HEK293 (cell line): ENCODE measurements at regions not wholly inside any gene's neighbourhood (a gene's known extent, or its start where the extent isn't known, plus 50 kb on each side); places are given as distances from the start of the nearest gene placed in this dataset.

Experiments
- CTCF ChIA-PET: fragments of 350-600 bp; formaldehyde crosslinking; extraction: SDS; loops from one replicate; lab custom pipeline; 2021; ENCODE audit warnings: antibody characterized with exemption; lab: Yijun Ruan, JAX
- POLR2A ChIA-PET: fragments of 300-600 bp; formaldehyde crosslinking; extraction: SDS; loops from one replicate; lab custom pipeline; 2020; ENCODE audit warnings: antibody characterized with exemption, inconsistent platforms; lab: Yijun Ruan, JAX
- H3K27ac ChIP-seq: fragments of 200-500 bp; sonication (Bioruptor generic); 2 replicates; pipeline ENCODE4 v1.5.1; 2014; ENCODE audit warnings: low read depth, low read length, control low read depth, inconsistent platforms; ENCODE audit errors: extremely low read depth
- H3K36me3 ChIP-seq, 2 experiments: fragments of 200-500 bp in 1 of 2; sonication (Bioruptor generic) in 1 of 2; 1 replicate in 1 of 2; 2 replicates in 1 of 2; pipeline ENCODE4 v1.5.1; 2014 to 2017; ENCODE audit warnings: inconsistent platforms in 2 of 2, low read length in 2 of 2; ENCODE audit not compliant: control insufficient read depth in 2 of 2, insufficient read depth in 1 of 2
- H3K4me1 ChIP-seq: fragments of 200-500 bp; sonication (Bioruptor generic); 2 replicates; pipeline ENCODE4 v1.5.1; 2014; ENCODE audit warnings: mild to moderate bottlenecking, low read length, inconsistent platforms; ENCODE audit not compliant: control insufficient read depth, insufficient read depth
- H3K4me3 ChIP-seq: 2 replicates; pipeline ENCODE4 v1.5.1; 2011; ENCODE audit warnings: low read depth, mild to moderate bottlenecking, control low read depth, low read length, moderate library complexity
- H3K9me3 ChIP-seq: fragments of 200-500 bp; sonication (Bioruptor generic); 2 replicates; pipeline ENCODE4 v1.5.1; 2014; ENCODE audit warnings: low read depth, low read length, inconsistent platforms; ENCODE audit not compliant: control insufficient read depth, insufficient read depth
- KLF16 ChIP-seq: fragments of 450-650 bp; formaldehyde crosslinking; IDR thresholded peaks from 2 replicates; pipeline ENCODE4 v1.5.1; 2017; ENCODE audit warnings: missing biosample characterization, missing genetic modification characterization
- KLF7 ChIP-seq: fragments of 450-650 bp; formaldehyde crosslinking; IDR thresholded peaks from 2 replicates; pipeline ENCODE4 v1.5.1; 2016; ENCODE audit warnings: missing biosample characterization, missing genetic modification characterization, borderline replicate concordance
- OVOL3 ChIP-seq: fragments of 450-650 bp; formaldehyde crosslinking; IDR thresholded peaks from 2 replicates; pipeline ENCODE4 v1.5.1; 2016; ENCODE audit warnings: missing biosample characterization, missing genetic modification characterization
- ZBTB7A ChIP-seq: fragments of 450-650 bp; formaldehyde crosslinking; IDR thresholded peaks from 2 replicates; pipeline ENCODE4 v1.5.1; 2016; ENCODE audit warnings: low read depth, missing biosample characterization, missing genetic modification characterization
- ZBTB8A ChIP-seq: fragments of 450-650 bp; formaldehyde crosslinking; IDR thresholded peaks from 2 replicates; pipeline ENCODE4 v1.5.1; 2016; ENCODE audit warnings: missing biosample characterization, missing genetic modification characterization
- ZFP37 ChIP-seq: fragments of 450-650 bp; formaldehyde crosslinking; IDR thresholded peaks from 2 replicates; pipeline ENCODE4 v1.5.1; 2016; ENCODE audit warnings: missing biosample characterization, missing genetic modification characterization
- ZNF132 ChIP-seq: fragments of 450-650 bp; formaldehyde crosslinking; IDR thresholded peaks from 2 replicates; pipeline ENCODE4 v1.5.1; 2017; ENCODE audit warnings: missing biosample characterization, missing genetic modification characterization, borderline replicate concordance
- ZNF138 ChIP-seq: fragments of 450-650 bp; formaldehyde crosslinking; IDR thresholded peaks from 2 replicates; pipeline ENCODE4 v1.5.1; 2016; ENCODE audit warnings: missing biosample characterization, missing genetic modification characterization, borderline replicate concordance
- ZNF174 ChIP-seq: fragments of 450-650 bp; formaldehyde crosslinking; IDR thresholded peaks from 2 replicates; pipeline ENCODE4 v1.5.0; 2017; ENCODE audit warnings: missing biosample characterization, mild to moderate bottlenecking, missing genetic modification characterization
- ZNF223 ChIP-seq: fragments of 450-650 bp; formaldehyde crosslinking; IDR thresholded peaks from 2 replicates; pipeline ENCODE4 v1.5.1; 2016; ENCODE audit warnings: missing biosample characterization, missing genetic modification characterization
- ZNF23 ChIP-seq: fragments of 450-650 bp; formaldehyde crosslinking; IDR thresholded peaks from 2 replicates; pipeline ENCODE4 v1.5.1; 2016; ENCODE audit warnings: missing biosample characterization, missing genetic modification characterization, borderline replicate concordance
- ZNF248 ChIP-seq: fragments of 450-650 bp; formaldehyde crosslinking; IDR thresholded peaks from 2 replicates; pipeline ENCODE4 v1.5.1; 2017; ENCODE audit warnings: missing biosample characterization, missing genetic modification characterization
- ZNF311 ChIP-seq: fragments of 450-650 bp; formaldehyde crosslinking; IDR thresholded peaks from 2 replicates; pipeline ENCODE4 v1.5.1; 2017; ENCODE audit warnings: missing biosample characterization, missing genetic modification characterization, borderline replicate concordance
- ZNF585B ChIP-seq: fragments of 450-650 bp; formaldehyde crosslinking; IDR thresholded peaks from 2 replicates; pipeline ENCODE4 v1.5.1; 2016; ENCODE audit warnings: missing biosample characterization, missing genetic modification characterization
- ZNF624 ChIP-seq: fragments of 450-650 bp; formaldehyde crosslinking; IDR thresholded peaks from 2 replicates; pipeline ENCODE4 v1.5.1; 2017; ENCODE audit warnings: missing biosample characterization, missing genetic modification characterization
- ZNF658 ChIP-seq: fragments of 450-650 bp; formaldehyde crosslinking; IDR thresholded peaks from 2 replicates; pipeline ENCODE4; 2016; ENCODE audit warnings: missing biosample characterization, missing genetic modification characterization
- ZNF664 ChIP-seq: fragments of 450-650 bp; formaldehyde crosslinking; IDR thresholded peaks from 2 replicates; pipeline ENCODE4 v1.5.1; 2016; ENCODE audit warnings: missing biosample characterization, missing genetic modification characterization
- ZNF837 ChIP-seq: fragments of 450-650 bp; formaldehyde crosslinking; IDR thresholded peaks from 2 replicates; pipeline ENCODE4 v1.5.1; 2016; ENCODE audit warnings: missing biosample characterization, missing genetic modification characterization
- ZSCAN23 ChIP-seq: fragments of 450-650 bp; formaldehyde crosslinking; IDR thresholded peaks from 2 replicates; pipeline ENCODE4 v1.5.1; 2016; ENCODE audit warnings: missing biosample characterization, missing genetic modification characterization
- TF ChIP-seq, protein P1 (sequence below): fragments of 450-650 bp; formaldehyde crosslinking; IDR thresholded peaks from 2 replicates; pipeline ENCODE4 v1.5.1; 2016; ENCODE audit warnings: missing biosample characterization, missing genetic modification characterization
- TF ChIP-seq, protein P2 (sequence below): fragments of 450-650 bp; formaldehyde crosslinking; IDR thresholded peaks from 2 replicates; pipeline ENCODE4 v1.5.1; 2016; ENCODE audit warnings: missing biosample characterization, missing genetic modification characterization
- TF ChIP-seq, protein P3 (sequence below): fragments of 450-650 bp; formaldehyde crosslinking; IDR thresholded peaks from 2 replicates; pipeline ENCODE4 v1.5.1; 2016; ENCODE audit warnings: missing biosample characterization, missing genetic modification characterization
- TF ChIP-seq, protein P4 (sequence below): fragments of 450-650 bp; formaldehyde crosslinking; IDR thresholded peaks from 2 replicates; pipeline ENCODE4 v1.5.1; 2016; ENCODE audit warnings: missing biosample characterization, missing genetic modification characterization

DNA sequence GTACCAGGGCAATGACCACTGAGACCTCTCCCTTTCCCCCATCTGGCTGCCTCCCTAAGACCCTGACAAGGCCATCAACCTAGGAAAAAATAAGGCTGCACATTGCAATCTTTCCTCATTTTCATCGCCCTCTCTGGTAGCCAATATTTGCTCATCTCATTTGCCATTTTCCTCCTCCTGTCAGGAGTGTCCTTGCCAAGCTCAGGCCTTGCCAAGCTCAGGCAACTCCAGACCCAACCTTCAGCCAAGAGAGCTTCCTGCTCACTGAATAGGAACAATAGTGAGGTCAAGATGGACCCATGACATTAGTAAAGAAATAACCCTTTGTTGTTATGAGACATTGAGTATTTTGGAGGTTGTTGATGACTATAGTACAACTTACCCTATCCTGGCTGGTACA, 380.3 kb downstream of the RSL24D1 start:
- no peaks in the 10 kb centered on the region for H3K36me3 ChIP-seq
- no peaks in the 10 kb centered on the region for H3K9me3 ChIP-seq
- no peak overlapping the region for H3K4me3 ChIP-seq
- ChIA-PET CTCF (no interaction called here), POLR2A (no interaction called here)
- no peak overlapping the region for H3K27ac ChIP-seq
- no peaks in the 10 kb centered on the region for H3K4me1 ChIP-seq
- TF ChIP-seq ZNF837 (tag by site-specific recombination) (no peak), ZNF248 (tag by site-specific recombination) (no peak)
- TF ChIP-seq, protein P1, sequence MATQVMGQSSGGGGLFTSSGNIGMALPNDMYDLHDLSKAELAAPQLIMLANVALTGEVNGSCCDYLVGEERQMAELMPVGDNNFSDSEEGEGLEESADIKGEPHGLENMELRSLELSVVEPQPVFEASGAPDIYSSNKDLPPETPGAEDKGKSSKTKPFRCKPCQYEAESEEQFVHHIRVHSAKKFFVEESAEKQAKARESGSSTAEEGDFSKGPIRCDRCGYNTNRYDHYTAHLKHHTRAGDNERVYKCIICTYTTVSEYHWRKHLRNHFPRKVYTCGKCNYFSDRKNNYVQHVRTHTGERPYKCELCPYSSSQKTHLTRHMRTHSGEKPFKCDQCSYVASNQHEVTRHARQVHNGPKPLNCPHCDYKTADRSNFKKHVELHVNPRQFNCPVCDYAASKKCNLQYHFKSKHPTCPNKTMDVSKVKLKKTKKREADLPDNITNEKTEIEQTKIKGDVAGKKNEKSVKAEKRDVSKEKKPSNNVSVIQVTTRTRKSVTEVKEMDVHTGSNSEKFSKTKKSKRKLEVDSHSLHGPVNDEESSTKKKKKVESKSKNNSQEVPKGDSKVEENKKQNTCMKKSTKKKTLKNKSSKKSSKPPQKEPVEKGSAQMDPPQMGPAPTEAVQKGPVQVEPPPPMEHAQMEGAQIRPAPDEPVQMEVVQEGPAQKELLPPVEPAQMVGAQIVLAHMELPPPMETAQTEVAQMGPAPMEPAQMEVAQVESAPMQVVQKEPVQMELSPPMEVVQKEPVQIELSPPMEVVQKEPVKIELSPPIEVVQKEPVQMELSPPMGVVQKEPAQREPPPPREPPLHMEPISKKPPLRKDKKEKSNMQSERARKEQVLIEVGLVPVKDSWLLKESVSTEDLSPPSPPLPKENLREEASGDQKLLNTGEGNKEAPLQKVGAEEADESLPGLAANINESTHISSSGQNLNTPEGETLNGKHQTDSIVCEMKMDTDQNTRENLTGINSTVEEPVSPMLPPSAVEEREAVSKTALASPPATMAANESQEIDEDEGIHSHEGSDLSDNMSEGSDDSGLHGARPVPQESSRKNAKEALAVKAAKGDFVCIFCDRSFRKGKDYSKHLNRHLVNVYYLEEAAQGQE (tag by site-specific recombination) = no peak

DNA sequence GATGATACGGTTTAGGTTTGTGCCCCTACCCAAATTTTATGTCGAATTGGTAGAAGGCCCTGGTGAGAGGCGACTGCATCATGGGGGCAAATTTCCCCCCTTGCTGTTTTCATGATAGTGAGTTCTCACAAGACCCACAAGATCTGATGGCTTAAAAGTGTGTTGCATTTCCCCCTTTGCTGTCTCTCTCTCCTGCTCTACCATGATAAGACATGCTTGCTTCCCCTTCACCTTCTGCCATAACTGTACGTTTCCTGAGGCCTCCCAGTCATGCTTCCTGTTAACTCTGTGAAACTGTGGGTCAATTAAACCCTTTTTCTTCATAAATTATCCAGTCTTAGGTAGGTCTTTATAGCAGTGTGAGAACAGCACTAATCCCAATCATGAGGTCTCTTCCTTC, 381.2 kb downstream of the RSL24D1 start:
- CTCF ChIA-PET = no interaction called here
- POLR2A ChIA-PET = no interaction called here
- no peak overlapping the region for H3K27ac ChIP-seq
- no peaks in the 10 kb centered on the region for H3K9me3 ChIP-seq
- TF ChIP-seq ZNF248 (tag by site-specific recombination) = no peak
- TF ChIP-seq ZNF138 (tag by site-specific recombination) = no peak
- no peak for TF ChIP-seq ZNF585B
- TF ChIP-seq ZBTB7A (tag by site-specific recombination) = no peak
- TF ChIP-seq ZFP37 (tag by site-specific recombination) = no peak
- TF ChIP-seq ZNF132 (tag by site-specific recombination) = no peak
- TF ChIP-seq, protein P2, sequence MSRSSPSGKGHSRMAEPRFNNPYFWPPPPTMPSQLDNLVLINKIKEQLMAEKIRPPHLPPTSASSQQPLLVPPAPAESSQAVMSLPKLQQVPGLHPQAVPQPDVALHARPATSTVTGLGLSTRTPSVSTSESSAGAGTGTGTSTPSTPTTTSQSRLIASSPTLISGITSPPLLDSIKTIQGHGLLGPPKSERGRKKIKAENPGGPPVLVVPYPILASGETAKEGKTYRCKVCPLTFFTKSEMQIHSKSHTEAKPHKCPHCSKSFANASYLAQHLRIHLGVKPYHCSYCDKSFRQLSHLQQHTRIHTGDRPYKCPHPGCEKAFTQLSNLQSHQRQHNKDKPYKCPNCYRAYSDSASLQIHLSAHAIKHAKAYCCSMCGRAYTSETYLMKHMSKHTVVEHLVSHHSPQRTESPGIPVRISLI (tag by site-specific recombination) = no peak
- TF ChIP-seq, protein P3, sequence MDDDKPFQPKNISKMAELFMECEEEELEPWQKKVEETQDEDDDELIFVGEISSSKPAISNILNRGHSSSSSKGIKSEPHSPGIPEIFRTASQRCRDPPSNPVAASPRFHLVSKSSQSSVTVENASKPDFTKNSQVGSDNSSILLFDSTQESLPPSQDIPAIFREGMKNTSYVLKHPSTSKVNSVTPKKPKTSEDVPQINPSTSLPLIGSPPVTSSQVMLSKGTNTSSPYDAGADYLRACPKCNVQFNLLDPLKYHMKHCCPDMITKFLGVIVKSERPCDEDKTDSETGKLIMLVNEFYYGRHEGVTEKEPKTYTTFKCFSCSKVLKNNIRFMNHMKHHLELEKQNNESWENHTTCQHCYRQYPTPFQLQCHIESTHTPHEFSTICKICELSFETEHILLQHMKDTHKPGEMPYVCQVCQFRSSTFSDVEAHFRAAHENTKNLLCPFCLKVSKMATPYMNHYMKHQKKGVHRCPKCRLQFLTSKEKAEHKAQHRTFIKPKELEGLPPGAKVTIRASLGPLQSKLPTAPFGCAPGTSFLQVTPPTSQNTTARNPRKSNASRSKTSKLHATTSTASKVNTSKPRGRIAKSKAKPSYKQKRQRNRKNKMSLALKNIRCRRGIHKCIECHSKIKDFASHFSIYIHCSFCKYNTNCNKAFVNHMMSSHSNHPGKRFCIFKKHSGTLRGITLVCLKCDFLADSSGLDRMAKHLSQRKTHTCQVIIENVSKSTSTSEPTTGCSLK (tag by site-specific recombination) = no peak
- H3K36me3 ChIP-seq = no peaks in the 10 kb centered on the region
- no peak overlapping the region for H3K4me3 ChIP-seq
- H3K4me1 ChIP-seq = no peaks in the 10 kb centered on the region

DNA sequence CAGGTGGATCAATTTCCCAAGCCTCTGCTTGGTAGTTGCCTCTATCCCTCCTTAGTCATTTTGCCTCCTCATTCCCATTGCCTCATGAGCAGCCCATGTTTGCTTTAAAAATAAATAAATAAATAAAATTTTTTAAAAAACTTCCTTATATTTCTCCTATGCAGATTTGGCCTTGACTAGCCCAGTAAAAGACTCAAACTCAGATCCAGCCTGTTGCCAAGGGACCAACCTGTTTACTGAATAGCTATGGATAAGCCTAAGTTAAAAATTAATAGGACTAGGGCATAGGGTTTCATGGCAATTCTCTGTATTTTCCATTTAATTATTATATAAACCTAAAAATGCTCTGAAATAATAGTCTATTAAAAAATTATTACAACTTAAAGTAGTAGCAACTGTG, 384.4 kb downstream of the RSL24D1 start:
- Histone ChIP-seq H3K9me3 (no peaks in the 10 kb centered on the region), H3K36me3 (no peaks in the 10 kb centered on the region), H3K27ac (no peak overlapping the region), H3K4me3 (no peak overlapping the region), H3K4me1 (no peaks in the 10 kb centered on the region)
- ChIA-PET CTCF (no interaction called here), POLR2A (no interaction called here)
- TF ChIP-seq ZNF664 (tag by site-specific recombination) (no peak), ZSCAN23 (tag by site-specific recombination) (no peak), ZNF23 (tag by site-specific recombination) (no peak), KLF16 (tag by site-specific recombination) (no peak), OVOL3 (no peak), ZBTB8A (no peak), ZNF311 (tag by site-specific recombination) (no peak), ZNF624 (tag by site-specific recombination) (no peak), ZNF658 (tag by site-specific recombination) (no peak), KLF7 (no peak), ZNF223 (tag by site-specific recombination) (no peak), ZNF174 (tag by site-specific recombination) (no peak)
- TF ChIP-seq, protein P4, sequence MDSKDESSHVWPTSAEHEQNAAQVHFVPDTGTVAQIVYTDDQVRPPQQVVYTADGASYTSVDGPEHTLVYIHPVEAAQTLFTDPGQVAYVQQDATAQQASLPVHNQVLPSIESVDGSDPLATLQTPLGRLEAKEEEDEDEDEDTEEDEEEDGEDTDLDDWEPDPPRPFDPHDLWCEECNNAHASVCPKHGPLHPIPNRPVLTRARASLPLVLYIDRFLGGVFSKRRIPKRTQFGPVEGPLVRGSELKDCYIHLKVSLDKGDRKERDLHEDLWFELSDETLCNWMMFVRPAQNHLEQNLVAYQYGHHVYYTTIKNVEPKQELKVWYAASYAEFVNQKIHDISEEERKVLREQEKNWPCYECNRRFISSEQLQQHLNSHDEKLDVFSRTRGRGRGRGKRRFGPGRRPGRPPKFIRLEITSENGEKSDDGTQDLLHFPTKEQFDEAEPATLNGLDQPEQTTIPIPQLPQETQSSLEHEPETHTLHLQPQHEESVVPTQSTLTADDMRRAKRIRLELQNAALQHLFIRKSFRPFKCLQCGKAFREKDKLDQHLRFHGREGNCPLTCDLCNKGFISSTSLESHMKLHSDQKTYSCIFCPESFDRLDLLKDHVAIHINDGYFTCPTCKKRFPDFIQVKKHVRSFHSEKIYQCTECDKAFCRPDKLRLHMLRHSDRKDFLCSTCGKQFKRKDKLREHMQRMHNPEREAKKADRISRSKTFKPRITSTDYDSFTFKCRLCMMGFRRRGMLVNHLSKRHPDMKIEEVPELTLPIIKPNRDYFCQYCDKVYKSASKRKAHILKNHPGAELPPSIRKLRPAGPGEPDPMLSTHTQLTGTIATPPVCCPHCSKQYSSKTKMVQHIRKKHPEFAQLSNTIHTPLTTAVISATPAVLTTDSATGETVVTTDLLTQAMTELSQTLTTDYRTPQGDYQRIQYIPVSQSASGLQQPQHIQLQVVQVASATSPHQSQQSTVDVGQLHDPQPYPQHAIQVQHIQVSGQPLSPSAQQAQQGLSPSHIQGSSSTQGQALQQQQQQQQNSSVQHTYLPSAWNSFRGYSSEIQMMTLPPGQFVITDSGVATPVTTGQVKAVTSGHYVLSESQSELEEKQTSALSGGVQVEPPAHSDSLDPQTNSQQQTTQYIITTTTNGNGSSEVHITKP = no peak
